ENCODE measurements at regions not wholly inside any gene's neighbourhood (a gene's known extent, or its start where the extent isn't known, plus 50 kb on each side); places are given as distances from the start of the nearest gene placed in this dataset.

DNA sequence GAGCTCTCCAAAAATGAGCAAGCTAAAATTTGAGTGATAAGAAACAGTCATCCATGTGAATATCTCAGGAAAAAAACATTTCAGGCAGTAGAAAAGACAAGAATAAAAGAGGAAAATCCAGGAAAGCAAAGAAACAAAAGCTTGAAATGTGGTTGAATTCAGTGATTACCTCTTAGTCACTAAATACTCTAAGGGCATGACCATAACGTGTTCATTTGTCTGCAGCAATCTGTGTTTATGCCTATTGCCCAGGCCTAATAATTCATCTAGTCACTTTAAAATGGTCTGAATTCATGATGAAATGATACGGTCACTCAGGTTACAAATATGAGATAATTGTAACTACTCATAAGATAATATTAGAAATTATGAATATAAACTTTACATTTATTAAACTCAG lies 837.9 kb downstream of the STPG2 start:
- no peaks in the 10 kb centered on the region for H3K9me1 ChIP-seq (ENCODE audit: control insufficient read depth, extremely low read depth, insufficient read depth, low read length)
- no peaks in the 10 kb centered on the region for H4K20me1 ChIP-seq (ENCODE audit: control insufficient read depth, extremely low read depth, insufficient read depth, low read length)
- H2AFZ ChIP-seq (ENCODE audit: control insufficient read depth, low read length): no peak overlapping the region
- H3K4me3 ChIP-seq (ENCODE audit: control insufficient read depth in 2 of 3, extremely low read depth in 1 of 3, insufficient read depth in 2 of 3, low read depth in 1 of 3, low read length in 3 of 3): no peak overlapping the region
- dilution Hi-C loops (cut with MboI; ENCODE audit: extremely low pct_ligation_motif_present, low sequenced_read_pairs): no loop called here
- H3K9me3 ChIP-seq (ENCODE audit: control insufficient read depth, low read depth, low read length): peaks cover 2% of the 10 kb centered on the region
- H3K4me1 ChIP-seq (ENCODE audit: control insufficient read depth, extremely low read depth, insufficient read depth, low read length): no peaks in the 10 kb centered on the region
- H3K27ac ChIP-seq (ENCODE audit: control insufficient read depth, insufficient read depth, low read length): no peak overlapping the region
- TF ChIP-seq, protein P1, sequence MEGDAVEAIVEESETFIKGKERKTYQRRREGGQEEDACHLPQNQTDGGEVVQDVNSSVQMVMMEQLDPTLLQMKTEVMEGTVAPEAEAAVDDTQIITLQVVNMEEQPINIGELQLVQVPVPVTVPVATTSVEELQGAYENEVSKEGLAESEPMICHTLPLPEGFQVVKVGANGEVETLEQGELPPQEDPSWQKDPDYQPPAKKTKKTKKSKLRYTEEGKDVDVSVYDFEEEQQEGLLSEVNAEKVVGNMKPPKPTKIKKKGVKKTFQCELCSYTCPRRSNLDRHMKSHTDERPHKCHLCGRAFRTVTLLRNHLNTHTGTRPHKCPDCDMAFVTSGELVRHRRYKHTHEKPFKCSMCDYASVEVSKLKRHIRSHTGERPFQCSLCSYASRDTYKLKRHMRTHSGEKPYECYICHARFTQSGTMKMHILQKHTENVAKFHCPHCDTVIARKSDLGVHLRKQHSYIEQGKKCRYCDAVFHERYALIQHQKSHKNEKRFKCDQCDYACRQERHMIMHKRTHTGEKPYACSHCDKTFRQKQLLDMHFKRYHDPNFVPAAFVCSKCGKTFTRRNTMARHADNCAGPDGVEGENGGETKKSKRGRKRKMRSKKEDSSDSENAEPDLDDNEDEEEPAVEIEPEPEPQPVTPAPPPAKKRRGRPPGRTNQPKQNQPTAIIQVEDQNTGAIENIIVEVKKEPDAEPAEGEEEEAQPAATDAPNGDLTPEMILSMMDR (optimal IDR thresholded peaks at IDR 0.05 in 1 of 3, IDR thresholded peaks at IDR 0.05 in 1 of 3, conservative IDR thresholded peaks at IDR 0.05 in 1 of 3; ENCODE audit: extremely low read depth in 1 of 3, insufficient read depth in 2 of 3, low read length in 3 of 3): no peak
- no peak for TF ChIP-seq EZH2 (IDR thresholded peaks at IDR 0.05; ENCODE audit: low read length)
- FAIRE-seq (no peak), DNase-seq (ENCODE audit: low read depth, low spot score) (no peak)
- no peak overlapping the region for H3K4me2 ChIP-seq (ENCODE audit: control insufficient read depth, extremely low read depth, insufficient read depth, low read depth, low read length)
- H3K79me2 ChIP-seq (ENCODE audit: control insufficient read depth, insufficient read depth, low read length): no peaks in the 10 kb centered on the region
- H3K9ac ChIP-seq (ENCODE audit: control insufficient read depth, extremely low read depth, insufficient read depth, low read length): no peak overlapping the region
- no peaks in the 10 kb centered on the region for H3K36me3 ChIP-seq (ENCODE audit: control insufficient read depth in 2 of 2, extremely low read depth in 1 of 2, insufficient read depth in 2 of 2, low read length in 2 of 2)
- H3K27me3 ChIP-seq (ENCODE audit: control insufficient read depth, extremely low read depth, insufficient read depth, low read length): no peaks in the 10 kb centered on the region

DNA sequence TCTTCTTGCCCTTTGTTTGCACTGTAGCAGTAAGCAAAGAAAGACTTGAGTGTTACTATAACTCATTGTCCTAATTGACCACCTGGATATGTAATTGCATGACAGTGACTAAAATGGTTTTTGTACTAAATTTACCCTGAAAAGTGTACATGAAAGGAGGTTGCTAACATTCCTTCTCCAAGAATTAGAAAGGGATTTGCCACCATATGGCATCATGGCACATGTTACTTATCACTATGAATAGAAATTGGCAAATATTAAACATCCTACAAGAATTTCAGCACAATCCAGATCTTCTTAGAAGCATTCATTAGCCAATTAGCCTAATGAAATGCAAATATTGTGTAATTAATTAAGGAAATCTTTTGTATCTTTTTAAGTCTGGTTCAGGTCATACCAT lies 834.2 kb downstream of the STPG2 start:
- Histone ChIP-seq H3K9me3 (ENCODE audit: control insufficient read depth, low read depth, low read length) (no peaks in the 10 kb centered on the region), H3K4me1 (ENCODE audit: control insufficient read depth, extremely low read depth, insufficient read depth, low read length) (no peaks in the 10 kb centered on the region), H3K36me3 (ENCODE audit: control insufficient read depth in 2 of 2, extremely low read depth in 1 of 2, insufficient read depth in 2 of 2, low read length in 2 of 2) (no peaks in the 10 kb centered on the region), H3K9me1 (ENCODE audit: control insufficient read depth, extremely low read depth, insufficient read depth, low read length) (no peaks in the 10 kb centered on the region), H4K20me1 (ENCODE audit: control insufficient read depth, extremely low read depth, insufficient read depth, low read length) (no peaks in the 10 kb centered on the region), H2AFZ (ENCODE audit: control insufficient read depth, low read length) (no peak overlapping the region), H3K27ac (ENCODE audit: control insufficient read depth, insufficient read depth, low read length) (no peak overlapping the region), H3K9ac (ENCODE audit: control insufficient read depth, extremely low read depth, insufficient read depth, low read length) (no peak overlapping the region), H3K27me3 (ENCODE audit: control insufficient read depth, extremely low read depth, insufficient read depth, low read length) (no peaks in the 10 kb centered on the region), H3K4me3 (ENCODE audit: control insufficient read depth in 2 of 3, extremely low read depth in 1 of 3, insufficient read depth in 2 of 3, low read depth in 1 of 3, low read length in 3 of 3) (no peak overlapping the region), H3K79me2 (ENCODE audit: control insufficient read depth, insufficient read depth, low read length) (no peaks in the 10 kb centered on the region), H3K4me2 (ENCODE audit: control insufficient read depth, extremely low read depth, insufficient read depth, low read depth, low read length) (no peak overlapping the region)
- TF ChIP-seq EZH2 (IDR thresholded peaks at IDR 0.05; ENCODE audit: low read length): no peak
- TF ChIP-seq, protein P1 (optimal IDR thresholded peaks at IDR 0.05 in 1 of 3, IDR thresholded peaks at IDR 0.05 in 1 of 3, conservative IDR thresholded peaks at IDR 0.05 in 1 of 3; ENCODE audit: extremely low read depth in 1 of 3, insufficient read depth in 2 of 3, low read length in 3 of 3): no peak
- DNase-seq (ENCODE audit: low read depth, low spot score) (no peak), FAIRE-seq (no peak)
- dilution Hi-C loops (cut with MboI; ENCODE audit: extremely low pct_ligation_motif_present, low sequenced_read_pairs): no loop called here

Data from keratinocyte (primary cell).